SKM-1 (cell line): ENCODE measurements at regions not wholly inside any gene's neighbourhood (a gene's known extent, or its start where the extent isn't known, plus 50 kb on each side); places are given as distances from the start of the nearest gene placed in this dataset.
A peak's percentile ranks its signal among the peaks of the same experiment; 100 is the strongest.

Experiments used
- DNase-seq: peaks from one replicate; lab custom pipeline; 2025; ENCODE audit not compliant: unreplicated experiment; lab: John Stamatoyannopoulos, UW

DNA sequence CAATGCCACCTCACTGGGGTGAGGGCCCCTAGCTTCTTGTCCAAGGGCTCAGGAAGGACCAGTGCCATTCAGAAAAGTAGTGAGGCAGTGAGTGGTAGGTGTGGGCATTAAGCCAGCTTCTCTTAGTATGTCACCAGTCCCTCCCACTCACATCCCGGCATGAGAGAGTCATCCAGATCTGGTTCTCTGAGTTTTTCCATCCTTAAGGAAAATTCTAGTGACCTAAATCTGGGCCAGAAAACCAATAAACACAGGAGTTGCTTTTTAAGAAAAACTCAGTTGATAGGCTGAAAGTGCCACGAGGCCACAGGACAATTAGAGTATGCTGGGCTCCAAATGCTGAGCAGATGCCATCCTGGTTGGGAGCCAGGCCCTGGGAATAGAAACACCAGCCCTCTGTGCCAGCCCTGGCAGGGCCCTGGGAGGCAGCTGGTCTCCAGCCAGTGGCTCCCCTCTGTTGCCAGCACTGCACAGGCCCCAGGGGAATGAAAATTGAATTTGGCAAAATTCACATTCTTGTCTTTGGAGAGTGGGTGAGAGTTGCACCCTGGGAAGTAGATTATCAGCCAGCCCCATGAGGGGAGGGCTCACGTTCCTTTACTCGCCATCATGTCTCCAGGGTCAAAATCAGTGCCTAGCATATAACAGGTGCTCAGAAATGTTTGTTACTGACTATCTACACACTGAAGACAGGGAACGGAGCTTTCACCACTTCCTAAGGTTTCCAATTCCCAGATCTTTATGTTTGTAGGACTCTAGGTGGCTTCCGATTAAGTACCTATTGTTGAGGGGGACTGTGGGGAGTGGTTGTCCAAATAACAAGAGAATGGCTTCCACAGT lies 52.8 kb downstream of the FAM43A start:
- DNase-seq, result no peak

- DNase-seq, result no peak
These were observed 54.0 kb downstream of the FAM43A start for GRCh38 chr3:194739498-194740284.

- no peak for DNase-seq
These were observed 55.3 kb downstream of the FAM43A start for GRCh38 chr3:194740859-194741491.

GRCh38 chr3:194741916-194742315 lies 56.2 kb downstream of the FAM43A start:
- no peak for DNase-seq

DNA sequence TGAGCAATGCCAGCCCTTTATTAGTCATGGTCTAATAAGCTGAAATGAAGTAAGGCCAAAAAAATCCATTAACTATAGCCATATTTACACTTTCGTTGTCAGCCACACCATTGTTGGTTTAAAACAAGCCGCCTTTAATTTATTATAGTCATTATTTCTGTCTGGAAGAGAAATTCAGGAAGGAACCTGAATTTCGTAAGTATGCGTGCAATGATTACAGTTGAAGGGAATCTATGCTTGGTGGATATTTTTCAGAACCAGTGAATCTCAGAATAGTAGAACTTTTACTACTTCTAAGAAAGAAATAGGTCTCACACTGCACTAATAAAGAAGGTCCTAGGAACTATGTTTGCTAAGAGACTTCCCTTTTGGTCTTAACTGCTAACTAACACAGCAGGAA lies 59.1 kb downstream of the FAM43A start:
- peak; percentile 50 for DNase-seq

GRCh38 chr3:194745422-194746184 lies 59.9 kb downstream of the FAM43A start:
- DNase-seq, result peak; percentile 85

- no peak for DNase-seq
These were observed 62.5 kb downstream of the FAM43A start for GRCh38 chr3:194748225-194748624.

DNA sequence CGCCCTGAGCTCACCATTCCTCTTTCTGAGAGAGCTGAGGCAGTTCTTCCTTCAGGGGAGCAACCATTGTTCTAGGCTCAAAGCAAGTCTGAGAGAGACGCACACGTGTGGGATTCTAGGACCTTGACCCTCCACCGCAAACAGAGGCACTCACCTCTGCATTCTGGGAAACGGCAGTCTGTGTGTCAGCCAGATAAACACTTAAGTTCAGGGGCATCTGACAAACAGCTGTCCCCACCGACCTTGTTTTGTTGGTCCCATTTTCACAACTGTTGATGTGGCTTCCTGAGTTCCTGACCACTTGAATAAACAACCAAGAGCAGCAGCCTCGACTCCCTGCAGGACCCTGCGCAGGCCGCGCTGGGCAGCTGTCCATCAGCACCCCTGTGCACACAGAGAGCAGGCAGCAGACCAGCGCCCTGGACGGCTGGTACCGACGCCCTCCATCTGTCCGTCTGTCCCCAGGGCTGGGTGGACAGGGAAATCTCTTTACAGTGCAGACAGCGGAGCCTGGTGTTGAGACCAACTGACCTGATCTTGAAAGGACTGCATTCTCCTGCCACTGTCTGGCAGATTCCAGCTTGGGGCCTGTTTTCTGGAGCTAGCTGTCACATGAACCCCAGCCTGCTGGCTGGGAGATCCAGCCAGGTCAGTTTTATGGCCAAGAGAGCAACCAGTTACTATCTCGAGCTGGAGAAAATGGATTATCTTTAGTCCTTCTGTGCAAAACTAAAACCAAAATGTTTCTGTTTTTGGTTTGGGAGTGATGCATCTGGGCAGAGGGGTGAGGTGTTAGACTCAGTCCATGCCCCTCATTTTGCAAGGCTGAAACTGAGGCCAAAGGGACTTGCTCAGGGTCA lies 64.2 kb downstream of the FAM43A start:
- DNase-seq, result no peak

DNA sequence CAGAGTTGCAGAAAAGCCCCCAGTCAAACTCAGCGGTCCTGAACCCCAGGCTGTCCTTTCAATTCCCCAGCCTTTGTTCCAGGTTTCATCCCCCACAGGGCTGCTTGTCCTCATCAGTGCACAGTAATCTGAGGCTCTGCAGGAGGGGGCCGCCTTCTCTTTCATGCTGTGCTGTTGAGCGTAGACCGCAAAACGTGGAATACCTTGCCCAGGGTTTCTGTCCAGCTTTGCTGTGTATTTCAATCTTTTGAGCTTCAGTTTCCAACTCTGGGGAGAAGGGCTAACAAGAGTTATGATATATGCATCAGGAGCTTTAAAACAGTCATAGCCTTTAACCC lies 64.8 kb downstream of the FAM43A start:
- DNase-seq, result no peak

DNA sequence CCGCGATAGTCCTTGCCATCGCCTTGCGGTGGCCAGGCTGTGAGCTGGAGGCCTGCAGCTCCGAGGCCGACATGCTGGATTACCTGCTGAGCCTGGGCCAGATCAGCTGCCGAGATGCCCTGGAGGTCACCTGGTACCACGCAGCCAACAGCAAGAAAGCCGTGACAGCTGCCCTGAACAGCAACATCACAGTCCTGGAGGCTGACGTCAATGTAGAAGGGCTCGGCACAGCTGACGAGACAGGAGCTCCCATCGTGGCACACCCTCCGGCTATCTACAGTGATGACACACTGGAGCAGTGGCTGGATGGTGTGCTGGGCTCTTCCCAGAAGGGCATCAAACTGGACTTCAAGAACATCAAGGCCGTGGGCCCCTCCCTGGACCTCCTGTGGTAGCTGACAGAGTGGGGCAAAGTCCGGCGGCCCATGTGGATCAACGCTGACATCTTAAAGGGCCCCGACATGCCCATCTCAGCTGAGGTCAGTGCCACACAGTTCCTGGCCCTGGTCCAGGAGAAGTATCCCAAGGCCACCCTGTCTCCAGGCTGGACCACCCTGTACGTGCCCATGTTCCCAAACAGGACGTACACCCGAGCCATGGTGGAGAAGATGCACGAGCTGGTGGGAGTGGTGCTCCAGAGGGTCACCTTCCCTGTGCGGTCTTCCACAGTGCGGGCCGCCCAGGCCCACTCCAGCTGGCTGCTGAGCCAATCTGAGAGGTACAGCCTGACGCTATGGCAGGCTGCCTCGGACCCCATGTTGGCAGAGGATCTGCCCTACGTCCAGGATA lies 70.2 kb downstream of the FAM43A start:
- DNase-seq, result no peak

DNA sequence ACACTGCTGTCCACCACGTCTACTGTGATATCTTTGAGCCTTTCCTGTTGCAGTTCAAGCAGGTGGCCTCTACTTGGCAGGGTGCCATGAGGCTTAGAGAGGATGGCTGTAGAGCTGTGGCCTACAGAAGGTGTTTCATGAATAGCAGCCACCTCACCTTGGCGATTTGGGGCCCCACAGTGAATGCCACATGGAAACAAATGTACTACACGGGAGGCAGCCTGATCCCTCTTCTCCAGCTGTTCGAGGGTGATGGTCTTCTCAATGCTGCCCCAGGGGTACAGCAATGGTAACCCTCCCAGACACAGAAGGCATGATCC lies 70.7 kb downstream of the FAM43A start:
- no peak for DNase-seq

DNA sequence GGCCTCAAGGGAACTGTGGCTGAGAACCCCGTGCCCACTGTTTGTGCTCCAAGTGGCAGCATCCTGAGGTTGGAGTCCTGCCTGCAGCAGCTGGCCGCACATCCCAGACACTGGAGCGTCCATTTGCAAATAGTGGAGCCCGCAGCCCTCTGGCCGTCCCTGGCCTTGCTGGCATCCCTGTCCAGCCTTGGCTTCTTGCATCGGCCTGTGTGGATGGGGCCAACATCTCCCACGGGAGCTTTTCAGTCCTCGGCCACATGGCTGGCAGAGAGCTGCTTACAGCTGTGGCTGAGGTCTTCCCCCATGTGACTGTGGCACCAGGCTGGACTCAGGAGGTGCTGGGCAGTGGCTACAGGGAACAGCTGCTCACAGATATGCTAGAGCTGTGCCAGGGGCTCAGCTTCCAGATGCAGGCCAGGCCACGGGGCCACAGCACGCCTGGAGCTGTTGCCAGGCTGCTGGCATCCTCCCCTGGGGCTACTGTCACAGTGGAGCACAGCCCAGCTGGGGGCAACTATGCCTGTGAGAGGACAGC lies 71.2 kb downstream of the FAM43A start:
- no peak for DNase-seq

DNA sequence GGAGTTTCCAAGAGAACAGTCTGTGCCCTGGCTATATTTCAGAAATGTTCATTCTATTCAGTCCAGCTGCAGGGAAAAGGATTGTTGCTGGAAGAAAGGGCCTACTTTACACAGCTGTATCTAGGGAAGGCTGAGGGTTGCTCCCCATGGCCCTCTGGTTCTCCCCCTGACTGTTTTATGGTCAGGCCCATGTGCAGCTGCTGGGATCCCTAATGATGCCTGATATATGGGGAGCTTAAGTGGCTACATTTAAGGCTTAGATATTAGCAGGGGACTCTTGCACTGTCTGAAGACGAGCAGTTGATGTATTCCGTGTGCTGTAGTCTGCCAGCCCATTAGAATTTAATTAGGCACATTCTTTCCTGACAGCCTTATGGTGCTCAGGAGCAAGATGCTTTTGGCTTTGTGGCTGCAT lies 72.0 kb downstream of the FAM43A start:
- no peak for DNase-seq

DNA sequence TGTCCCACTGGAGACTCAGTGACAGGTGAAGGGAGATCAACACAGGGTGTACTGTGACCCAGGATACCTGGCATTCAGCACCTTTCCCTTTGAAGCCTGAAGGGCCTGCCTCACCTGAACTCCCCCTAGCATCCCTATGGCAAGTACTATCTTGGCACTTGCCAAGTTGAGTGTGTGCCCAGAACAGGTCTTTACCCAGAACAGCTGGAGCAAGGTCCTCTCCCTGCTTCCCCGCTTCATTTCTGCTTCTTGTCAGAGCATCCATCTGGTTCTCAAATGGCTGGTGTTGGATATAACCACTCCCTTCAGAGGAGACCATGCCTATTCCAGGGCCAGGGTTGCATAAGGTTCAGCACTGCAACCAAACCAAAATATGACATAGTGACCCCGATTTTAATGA lies 73.0 kb downstream of the FAM43A start:
- no peak for DNase-seq

DNA sequence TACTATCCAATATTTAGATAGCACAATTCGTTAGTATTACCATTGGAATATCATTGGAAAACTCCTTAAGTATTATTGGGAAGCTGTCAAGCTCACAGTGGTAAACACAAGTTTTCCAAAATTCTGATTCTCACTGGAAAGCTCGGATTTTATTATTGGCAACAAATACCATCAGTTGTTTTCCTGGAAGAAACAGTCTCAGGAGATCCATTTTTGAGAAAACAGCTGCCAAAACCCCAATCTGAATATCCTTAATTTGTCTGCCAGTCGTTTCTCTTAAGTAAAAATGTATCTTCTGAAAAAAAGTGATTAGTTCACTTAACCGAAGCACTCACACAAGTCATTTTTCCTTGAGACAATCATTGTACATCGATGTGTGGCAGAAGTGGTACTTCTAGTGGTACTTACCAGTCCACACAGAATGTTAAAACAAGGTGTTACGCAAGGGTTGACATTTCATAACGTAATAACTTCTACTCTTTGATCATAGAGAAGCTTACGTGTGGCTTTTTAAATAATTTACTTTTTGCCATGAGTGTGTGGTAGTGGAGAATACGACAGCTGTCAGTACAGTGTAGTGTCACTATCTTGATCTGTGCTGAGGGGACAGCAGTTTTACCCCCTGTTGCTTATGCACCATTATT lies 74.9 kb downstream of the FAM43A start:
- DNase-seq, result no peak

DNA sequence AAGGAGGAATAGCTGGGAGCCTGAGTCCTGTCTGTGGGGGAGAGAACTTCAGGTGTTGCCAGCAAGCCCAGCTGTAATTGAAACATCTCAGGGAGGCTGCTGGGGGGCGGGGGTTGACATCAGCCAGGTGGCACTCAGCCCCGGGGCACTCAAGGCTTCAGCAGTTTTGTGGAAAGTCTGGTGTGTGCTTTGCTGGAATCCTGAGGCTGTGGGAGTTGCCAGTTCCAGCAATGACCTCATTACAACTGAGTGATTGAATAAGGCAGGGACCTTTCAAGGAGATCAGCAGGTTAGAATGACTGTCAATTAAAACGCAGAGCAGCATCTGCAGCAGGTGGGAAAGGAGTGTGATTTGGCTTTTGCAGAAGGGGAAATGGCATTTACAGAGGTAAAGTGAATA lies 75.7 kb downstream of the FAM43A start:
- DNase-seq, result no peak

DNA sequence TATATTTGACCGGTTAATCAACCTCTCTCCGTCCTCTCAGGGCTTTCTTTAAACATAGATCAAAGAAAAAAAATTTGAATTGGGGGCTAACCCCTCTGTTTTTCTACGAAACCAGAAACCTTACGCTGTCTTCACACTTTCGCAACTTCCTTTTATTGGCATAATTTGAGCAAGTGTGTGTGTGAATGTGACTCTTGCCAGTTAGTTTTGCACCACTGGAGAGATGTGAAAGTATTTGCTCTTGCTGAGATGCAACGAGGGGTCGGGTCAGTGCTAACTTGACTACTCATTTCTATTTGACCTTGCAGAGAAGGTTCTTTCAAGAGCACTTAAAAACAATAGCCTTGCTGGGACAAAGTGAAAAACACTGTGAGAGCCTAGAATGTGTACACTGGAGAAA lies 81.2 kb downstream of the FAM43A start:
- peak; percentile 7 for DNase-seq

- DNase-seq, result no peak
These were observed 81.9 kb downstream of the FAM43A start for GRCh38 chr3:194767446-194768207.
